Panc1 (cell line): ENCODE measurements at regions not wholly inside any gene's neighbourhood (a gene's known extent, or its start where the extent isn't known, plus 50 kb on each side); places are given as distances from the start of the nearest gene placed in this dataset.
A peak's percentile ranks its signal among the peaks of the same experiment; 100 is the strongest.

Experiments
- POLR2AphosphoS5 ChIP-seq: IDR thresholded peaks from 2 replicates; pipeline ENCODE4 v1.6.1; 2012; ENCODE audit warnings: mild to moderate bottlenecking, low read depth, low read length, moderate library complexity
- SIN3A ChIP-seq: IDR thresholded peaks from 2 replicates; pipeline ENCODE4 v1.6.1; 2012; ENCODE audit warnings: low read depth, mild to moderate bottlenecking, low read length, moderate library complexity, borderline replicate concordance; ENCODE audit not compliant: insufficient read depth
- TCF7L2 ChIP-seq: IDR thresholded peaks from 2 replicates; pipeline ENCODE4 v1.6.1; 2011; ENCODE audit warnings: mild to moderate bottlenecking, low read depth, low read length, inconsistent platforms
- TF ChIP-seq, protein P1 (sequence below): fragments of 450-650 bp; IDR thresholded peaks from 2 replicates; pipeline ENCODE4 v1.5.1; 2017; ENCODE audit warnings: mild to moderate bottlenecking
- TF ChIP-seq, protein P2 (sequence below), 2 experiments: IDR thresholded peaks; 2 replicates each; pipeline ENCODE4 v1.6.1; 2011 to 2012; ENCODE audit warnings: low read depth in 2 of 2, control low read depth in 1 of 2, low read length in 1 of 2, mild to moderate bottlenecking in 1 of 2, moderate library complexity in 1 of 2; ENCODE audit not compliant: insufficient read depth in 1 of 2

DNA sequence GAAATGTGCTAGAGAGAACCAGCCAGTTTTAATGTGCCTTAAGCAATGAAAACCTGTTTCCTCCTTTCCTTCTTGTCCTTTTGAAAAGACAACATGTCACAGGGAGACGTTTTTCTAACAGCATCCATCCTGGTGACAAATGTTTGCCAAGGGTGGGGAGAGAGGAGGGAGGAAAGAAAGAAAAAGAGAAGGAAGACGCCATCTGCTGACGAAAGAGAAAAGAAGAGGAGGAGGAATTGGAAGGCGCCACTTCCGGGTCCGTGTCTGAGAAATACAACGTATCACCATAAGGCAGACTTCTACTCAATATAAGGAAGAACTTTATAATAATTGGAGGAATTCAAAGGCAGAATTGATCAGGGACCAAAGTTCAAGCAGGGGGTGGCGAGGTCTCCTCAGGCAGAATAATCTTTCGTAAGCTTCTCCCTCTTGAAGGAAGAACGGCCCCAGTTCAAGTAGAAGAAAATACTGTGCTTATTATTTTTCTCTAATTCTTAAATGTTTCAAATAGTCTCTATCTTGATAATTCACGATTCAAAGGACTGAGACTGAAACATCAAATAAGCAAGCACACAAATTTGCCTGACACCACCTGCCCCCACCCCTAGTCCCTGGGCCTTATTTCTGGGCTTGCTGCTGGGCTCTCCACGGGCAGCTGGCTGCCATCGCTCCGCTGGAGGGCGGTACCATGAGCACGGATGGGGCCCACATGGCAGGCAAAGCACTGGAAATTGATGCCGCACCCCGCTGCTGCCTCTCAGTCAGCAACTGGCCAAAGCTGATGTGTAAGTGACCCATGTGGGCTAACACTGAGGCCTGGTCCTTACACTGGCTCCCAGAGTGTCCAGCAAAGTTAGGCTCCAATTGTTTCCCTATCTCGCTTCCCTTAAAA lies 273.7 kb upstream of the KLF14 start:
- TF ChIP-seq, protein P1, sequence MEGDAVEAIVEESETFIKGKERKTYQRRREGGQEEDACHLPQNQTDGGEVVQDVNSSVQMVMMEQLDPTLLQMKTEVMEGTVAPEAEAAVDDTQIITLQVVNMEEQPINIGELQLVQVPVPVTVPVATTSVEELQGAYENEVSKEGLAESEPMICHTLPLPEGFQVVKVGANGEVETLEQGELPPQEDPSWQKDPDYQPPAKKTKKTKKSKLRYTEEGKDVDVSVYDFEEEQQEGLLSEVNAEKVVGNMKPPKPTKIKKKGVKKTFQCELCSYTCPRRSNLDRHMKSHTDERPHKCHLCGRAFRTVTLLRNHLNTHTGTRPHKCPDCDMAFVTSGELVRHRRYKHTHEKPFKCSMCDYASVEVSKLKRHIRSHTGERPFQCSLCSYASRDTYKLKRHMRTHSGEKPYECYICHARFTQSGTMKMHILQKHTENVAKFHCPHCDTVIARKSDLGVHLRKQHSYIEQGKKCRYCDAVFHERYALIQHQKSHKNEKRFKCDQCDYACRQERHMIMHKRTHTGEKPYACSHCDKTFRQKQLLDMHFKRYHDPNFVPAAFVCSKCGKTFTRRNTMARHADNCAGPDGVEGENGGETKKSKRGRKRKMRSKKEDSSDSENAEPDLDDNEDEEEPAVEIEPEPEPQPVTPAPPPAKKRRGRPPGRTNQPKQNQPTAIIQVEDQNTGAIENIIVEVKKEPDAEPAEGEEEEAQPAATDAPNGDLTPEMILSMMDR: peak; percentile 77
- TF ChIP-seq TCF7L2 (no peak), POLR2AphosphoS5 (0 out of 2 replicates have a peak, but pooled peaks have one; percentile 34), SIN3A (no peak)
- TF ChIP-seq, protein P2, sequence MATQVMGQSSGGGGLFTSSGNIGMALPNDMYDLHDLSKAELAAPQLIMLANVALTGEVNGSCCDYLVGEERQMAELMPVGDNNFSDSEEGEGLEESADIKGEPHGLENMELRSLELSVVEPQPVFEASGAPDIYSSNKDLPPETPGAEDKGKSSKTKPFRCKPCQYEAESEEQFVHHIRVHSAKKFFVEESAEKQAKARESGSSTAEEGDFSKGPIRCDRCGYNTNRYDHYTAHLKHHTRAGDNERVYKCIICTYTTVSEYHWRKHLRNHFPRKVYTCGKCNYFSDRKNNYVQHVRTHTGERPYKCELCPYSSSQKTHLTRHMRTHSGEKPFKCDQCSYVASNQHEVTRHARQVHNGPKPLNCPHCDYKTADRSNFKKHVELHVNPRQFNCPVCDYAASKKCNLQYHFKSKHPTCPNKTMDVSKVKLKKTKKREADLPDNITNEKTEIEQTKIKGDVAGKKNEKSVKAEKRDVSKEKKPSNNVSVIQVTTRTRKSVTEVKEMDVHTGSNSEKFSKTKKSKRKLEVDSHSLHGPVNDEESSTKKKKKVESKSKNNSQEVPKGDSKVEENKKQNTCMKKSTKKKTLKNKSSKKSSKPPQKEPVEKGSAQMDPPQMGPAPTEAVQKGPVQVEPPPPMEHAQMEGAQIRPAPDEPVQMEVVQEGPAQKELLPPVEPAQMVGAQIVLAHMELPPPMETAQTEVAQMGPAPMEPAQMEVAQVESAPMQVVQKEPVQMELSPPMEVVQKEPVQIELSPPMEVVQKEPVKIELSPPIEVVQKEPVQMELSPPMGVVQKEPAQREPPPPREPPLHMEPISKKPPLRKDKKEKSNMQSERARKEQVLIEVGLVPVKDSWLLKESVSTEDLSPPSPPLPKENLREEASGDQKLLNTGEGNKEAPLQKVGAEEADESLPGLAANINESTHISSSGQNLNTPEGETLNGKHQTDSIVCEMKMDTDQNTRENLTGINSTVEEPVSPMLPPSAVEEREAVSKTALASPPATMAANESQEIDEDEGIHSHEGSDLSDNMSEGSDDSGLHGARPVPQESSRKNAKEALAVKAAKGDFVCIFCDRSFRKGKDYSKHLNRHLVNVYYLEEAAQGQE (IDR thresholded peaks at IDR 0.05; ENCODE audit: insufficient read depth in 1 of 2, low read depth in 2 of 2, low read length in 1 of 2): no peak
